H1 (cell line): ENCODE measurements at regions not wholly inside any gene's neighbourhood (a gene's known extent, or its start where the extent isn't known, plus 50 kb on each side); places are given as distances from the start of the nearest gene placed in this dataset.

Experiments used
- CREB1 ChIP-seq: IDR thresholded peaks from 2 replicates; pipeline ENCODE4 v1.6.1; 2012; ENCODE audit warnings: inconsistent platforms
- CTBP2 ChIP-seq: IDR thresholded peaks from 2 replicates; pipeline ENCODE4 v1.7.0; 2011; ENCODE audit warnings: borderline replicate concordance, mild to moderate bottlenecking, moderate library complexity, mixed read lengths, low read length; ENCODE audit not compliant: insufficient read depth, insufficient read length
- HDAC2 ChIP-seq, 2 experiments: fragments of 300-600 bp in 1 of 2; sonication (generic) in 1 of 2; IDR thresholded peaks; 2 replicates each; pipeline ENCODE4 v1.6.1; 2011 to 2012; ENCODE audit warnings: low read depth in 2 of 2, low read length in 2 of 2, mild to moderate bottlenecking in 2 of 2, moderate library complexity in 2 of 2, borderline replicate concordance in 1 of 2, inconsistent platforms in 1 of 2
- KDM1A ChIP-seq: fragments of 200-600, 300-600 bp; sonication (generic); IDR thresholded peaks from 2 replicates; pipeline ENCODE4 v1.7.1; 2016; ENCODE audit warnings: mild to moderate bottlenecking, low read length, borderline replicate concordance
- TAF7 ChIP-seq: optimal IDR thresholded peaks from 2 replicates; pipeline ENCODE3; 2011; ENCODE audit warnings: low read depth, mild to moderate bottlenecking, inconsistent platforms, low read length, moderate library complexity, borderline replicate concordance
- TF ChIP-seq, protein P1 (sequence below): IDR thresholded peaks from 2 replicates; pipeline ENCODE4 v1.6.1; 2012; ENCODE audit warnings: inconsistent platforms
- TF ChIP-seq, protein P2 (sequence below): fragments of 300-600 bp; sonication (generic); IDR thresholded peaks from 2 replicates; pipeline ENCODE4 v1.7.1; 2012; ENCODE audit warnings: low read length, moderate library complexity, mild to moderate bottlenecking, inconsistent platforms; ENCODE audit not compliant: insufficient replicate concordance

DNA sequence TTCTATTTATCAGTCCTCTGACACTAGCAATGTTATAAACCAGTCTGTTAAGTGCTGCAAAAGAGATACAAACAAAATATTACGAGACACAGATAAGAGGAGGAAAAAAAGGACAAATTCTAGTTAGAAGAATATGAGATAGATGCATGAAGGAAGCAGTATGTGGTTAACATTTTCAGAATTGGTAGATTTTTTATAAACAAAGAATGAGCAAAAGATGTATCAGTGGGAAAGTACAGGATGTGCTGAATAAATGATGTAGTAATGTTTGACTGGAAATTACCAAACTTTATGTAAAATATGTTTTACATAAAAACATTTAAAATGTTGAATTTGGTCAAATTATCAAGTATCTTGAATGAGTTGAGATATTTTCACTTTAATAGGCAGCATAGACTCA is 574.2 kb downstream of the NUF2 start (continued):
- TF ChIP-seq CTBP2, result no peak
- TF ChIP-seq, protein P1, sequence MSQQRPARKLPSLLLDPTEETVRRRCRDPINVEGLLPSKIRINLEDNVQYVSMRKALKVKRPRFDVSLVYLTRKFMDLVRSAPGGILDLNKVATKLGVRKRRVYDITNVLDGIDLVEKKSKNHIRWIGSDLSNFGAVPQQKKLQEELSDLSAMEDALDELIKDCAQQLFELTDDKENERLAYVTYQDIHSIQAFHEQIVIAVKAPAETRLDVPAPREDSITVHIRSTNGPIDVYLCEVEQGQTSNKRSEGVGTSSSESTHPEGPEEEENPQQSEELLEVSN, result no peak
- no peak for TF ChIP-seq HDAC2 (IDR thresholded peaks at IDR 0.05; ENCODE audit: borderline replicate concordance in 1 of 2, low read depth in 2 of 2, low read length in 2 of 2)
- no peak for TF ChIP-seq KDM1A
- no peak for TF ChIP-seq TAF7
- TF ChIP-seq, protein P2, sequence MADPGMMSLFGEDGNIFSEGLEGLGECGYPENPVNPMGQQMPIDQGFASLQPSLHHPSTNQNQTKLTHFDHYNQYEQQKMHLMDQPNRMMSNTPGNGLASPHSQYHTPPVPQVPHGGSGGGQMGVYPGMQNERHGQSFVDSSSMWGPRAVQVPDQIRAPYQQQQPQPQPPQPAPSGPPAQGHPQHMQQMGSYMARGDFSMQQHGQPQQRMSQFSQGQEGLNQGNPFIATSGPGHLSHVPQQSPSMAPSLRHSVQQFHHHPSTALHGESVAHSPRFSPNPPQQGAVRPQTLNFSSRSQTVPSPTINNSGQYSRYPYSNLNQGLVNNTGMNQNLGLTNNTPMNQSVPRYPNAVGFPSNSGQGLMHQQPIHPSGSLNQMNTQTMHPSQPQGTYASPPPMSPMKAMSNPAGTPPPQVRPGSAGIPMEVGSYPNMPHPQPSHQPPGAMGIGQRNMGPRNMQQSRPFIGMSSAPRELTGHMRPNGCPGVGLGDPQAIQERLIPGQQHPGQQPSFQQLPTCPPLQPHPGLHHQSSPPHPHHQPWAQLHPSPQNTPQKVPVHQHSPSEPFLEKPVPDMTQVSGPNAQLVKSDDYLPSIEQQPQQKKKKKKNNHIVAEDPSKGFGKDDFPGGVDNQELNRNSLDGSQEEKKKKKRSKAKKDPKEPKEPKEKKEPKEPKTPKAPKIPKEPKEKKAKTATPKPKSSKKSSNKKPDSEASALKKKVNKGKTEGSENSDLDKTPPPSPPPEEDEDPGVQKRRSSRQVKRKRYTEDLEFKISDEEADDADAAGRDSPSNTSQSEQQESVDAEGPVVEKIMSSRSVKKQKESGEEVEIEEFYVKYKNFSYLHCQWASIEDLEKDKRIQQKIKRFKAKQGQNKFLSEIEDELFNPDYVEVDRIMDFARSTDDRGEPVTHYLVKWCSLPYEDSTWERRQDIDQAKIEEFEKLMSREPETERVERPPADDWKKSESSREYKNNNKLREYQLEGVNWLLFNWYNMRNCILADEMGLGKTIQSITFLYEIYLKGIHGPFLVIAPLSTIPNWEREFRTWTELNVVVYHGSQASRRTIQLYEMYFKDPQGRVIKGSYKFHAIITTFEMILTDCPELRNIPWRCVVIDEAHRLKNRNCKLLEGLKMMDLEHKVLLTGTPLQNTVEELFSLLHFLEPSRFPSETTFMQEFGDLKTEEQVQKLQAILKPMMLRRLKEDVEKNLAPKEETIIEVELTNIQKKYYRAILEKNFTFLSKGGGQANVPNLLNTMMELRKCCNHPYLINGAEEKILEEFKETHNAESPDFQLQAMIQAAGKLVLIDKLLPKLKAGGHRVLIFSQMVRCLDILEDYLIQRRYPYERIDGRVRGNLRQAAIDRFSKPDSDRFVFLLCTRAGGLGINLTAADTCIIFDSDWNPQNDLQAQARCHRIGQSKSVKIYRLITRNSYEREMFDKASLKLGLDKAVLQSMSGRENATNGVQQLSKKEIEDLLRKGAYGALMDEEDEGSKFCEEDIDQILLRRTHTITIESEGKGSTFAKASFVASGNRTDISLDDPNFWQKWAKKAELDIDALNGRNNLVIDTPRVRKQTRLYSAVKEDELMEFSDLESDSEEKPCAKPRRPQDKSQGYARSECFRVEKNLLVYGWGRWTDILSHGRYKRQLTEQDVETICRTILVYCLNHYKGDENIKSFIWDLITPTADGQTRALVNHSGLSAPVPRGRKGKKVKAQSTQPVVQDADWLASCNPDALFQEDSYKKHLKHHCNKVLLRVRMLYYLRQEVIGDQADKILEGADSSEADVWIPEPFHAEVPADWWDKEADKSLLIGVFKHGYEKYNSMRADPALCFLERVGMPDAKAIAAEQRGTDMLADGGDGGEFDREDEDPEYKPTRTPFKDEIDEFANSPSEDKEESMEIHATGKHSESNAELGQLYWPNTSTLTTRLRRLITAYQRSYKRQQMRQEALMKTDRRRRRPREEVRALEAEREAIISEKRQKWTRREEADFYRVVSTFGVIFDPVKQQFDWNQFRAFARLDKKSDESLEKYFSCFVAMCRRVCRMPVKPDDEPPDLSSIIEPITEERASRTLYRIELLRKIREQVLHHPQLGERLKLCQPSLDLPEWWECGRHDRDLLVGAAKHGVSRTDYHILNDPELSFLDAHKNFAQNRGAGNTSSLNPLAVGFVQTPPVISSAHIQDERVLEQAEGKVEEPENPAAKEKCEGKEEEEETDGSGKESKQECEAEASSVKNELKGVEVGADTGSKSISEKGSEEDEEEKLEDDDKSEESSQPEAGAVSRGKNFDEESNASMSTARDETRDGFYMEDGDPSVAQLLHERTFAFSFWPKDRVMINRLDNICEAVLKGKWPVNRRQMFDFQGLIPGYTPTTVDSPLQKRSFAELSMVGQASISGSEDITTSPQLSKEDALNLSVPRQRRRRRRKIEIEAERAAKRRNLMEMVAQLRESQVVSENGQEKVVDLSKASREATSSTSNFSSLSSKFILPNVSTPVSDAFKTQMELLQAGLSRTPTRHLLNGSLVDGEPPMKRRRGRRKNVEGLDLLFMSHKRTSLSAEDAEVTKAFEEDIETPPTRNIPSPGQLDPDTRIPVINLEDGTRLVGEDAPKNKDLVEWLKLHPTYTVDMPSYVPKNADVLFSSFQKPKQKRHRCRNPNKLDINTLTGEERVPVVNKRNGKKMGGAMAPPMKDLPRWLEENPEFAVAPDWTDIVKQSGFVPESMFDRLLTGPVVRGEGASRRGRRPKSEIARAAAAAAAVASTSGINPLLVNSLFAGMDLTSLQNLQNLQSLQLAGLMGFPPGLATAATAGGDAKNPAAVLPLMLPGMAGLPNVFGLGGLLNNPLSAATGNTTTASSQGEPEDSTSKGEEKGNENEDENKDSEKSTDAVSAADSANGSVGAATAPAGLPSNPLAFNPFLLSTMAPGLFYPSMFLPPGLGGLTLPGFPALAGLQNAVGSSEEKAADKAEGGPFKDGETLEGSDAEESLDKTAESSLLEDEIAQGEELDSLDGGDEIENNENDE, result no peak
- no peak for TF ChIP-seq CREB1
